HEK293 (cell line): ENCODE measurements at regions not wholly inside any gene's neighbourhood (a gene's known extent, or its start where the extent isn't known, plus 50 kb on each side); places are given as distances from the start of the nearest gene placed in this dataset.

Experiments
- ATF2 ChIP-seq: fragments of 450-650 bp; formaldehyde crosslinking; IDR thresholded peaks from 2 replicates; pipeline ENCODE4 v1.5.1; 2016; ENCODE audit warnings: missing biosample characterization, missing genetic modification characterization, low read depth
- CTCF ChIP-seq: fragments of 450-650 bp; formaldehyde crosslinking; IDR thresholded peaks from 2 replicates; pipeline ENCODE4 v1.5.1; 2016; ENCODE audit warnings: missing biosample characterization, missing genetic modification characterization
- ELK4 ChIP-seq: IDR thresholded peaks from 2 replicates; pipeline ENCODE4 v1.6.1; 2011; ENCODE audit warnings: mild to moderate bottlenecking, low read depth, low read length, borderline replicate concordance
- ZBTB8A ChIP-seq: fragments of 450-650 bp; formaldehyde crosslinking; IDR thresholded peaks from 2 replicates; pipeline ENCODE4 v1.5.1; 2016; ENCODE audit warnings: missing biosample characterization, missing genetic modification characterization
- ZNF707 ChIP-seq: fragments of 450-650 bp; formaldehyde crosslinking; IDR thresholded peaks from 2 replicates; pipeline ENCODE4 v1.5.1; 2016; ENCODE audit warnings: missing biosample characterization, missing genetic modification characterization

GRCh38 chrX:44042751-44043150, 69.6 kb upstream of the NDP start:
- TF ChIP-seq ZBTB8A (no peak), ELK4 (no peak), ATF2 (tag by site-specific recombination) (no peak), CTCF (tag by site-specific recombination) (no peak), ZNF707 (no peak)
